Islet of Langerhans (tissue), 1 donor: ENCODE measurements at regions not wholly inside any gene's neighbourhood (a gene's known extent, or its start where the extent isn't known, plus 50 kb on each side); places are given as distances from the start of the nearest gene placed in this dataset.

Source experiments
- FAIRE-seq: peaks from one replicate; lab custom pipeline; 2011; peaks lifted over from hg19 to GRCh38; lab: Jason Lieb, UNC

- FAIRE-seq: no peak
Measured at GRCh38 chr3:8201886-8202285, 299.7 kb upstream of the LMCD1 start.

DNA sequence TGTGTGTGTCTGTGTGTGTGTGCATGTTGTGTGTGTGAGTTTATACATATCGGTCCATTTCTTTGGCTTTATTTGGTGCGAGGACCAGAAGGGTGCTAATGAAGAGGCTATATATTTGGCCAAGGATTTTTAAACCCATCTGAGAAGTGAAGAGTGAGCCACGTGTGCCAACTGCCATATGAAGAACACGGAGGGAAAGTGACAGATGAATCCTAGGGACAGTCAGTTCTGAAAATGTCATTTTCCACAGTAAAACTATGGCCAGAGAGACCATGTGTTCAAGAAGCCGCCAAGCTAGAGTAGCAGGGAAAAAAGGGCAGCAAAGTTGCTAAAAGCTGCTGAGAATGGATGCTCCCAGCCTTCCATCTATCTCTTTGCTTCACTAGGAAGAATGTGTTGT, 297.3 kb upstream of the LMCD1 start:
- FAIRE-seq: no peak

- FAIRE-seq: no peak
Measured at GRCh38 chr3:8204853-8205650, 296.6 kb upstream of the LMCD1 start.

- no peak for FAIRE-seq
Measured at GRCh38 chr3:8205881-8206280, 295.7 kb upstream of the LMCD1 start.

DNA sequence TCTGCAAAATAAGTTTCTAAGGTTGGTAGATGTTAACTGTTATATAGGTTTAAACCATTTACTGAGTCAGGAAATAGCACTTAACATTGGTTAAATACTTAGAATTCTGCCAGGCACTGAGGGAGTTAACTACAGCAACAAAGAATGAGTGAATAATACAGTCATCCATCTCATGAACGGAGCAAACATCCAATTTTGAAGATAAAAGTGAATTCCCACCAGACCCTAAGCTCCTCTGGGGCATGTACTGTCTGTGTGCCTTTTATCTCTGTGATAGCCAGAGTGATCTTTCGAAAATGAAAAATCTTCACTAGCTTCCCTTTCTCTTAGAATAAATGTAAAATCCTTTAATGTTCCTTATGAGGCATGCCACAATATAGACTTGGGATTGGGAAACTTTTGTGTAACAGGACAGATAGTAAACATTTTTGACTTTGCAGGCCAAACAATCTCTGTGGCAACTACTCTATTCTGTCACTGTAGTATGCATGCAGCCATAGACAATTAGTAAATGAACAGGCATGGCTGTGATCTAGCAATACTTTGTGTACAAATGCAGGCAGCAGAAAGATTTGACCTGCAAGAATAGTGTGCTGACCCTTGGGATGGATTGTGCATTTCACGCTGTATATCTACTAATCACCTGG, 294.5 kb upstream of the LMCD1 start:
- FAIRE-seq: no peak

DNA sequence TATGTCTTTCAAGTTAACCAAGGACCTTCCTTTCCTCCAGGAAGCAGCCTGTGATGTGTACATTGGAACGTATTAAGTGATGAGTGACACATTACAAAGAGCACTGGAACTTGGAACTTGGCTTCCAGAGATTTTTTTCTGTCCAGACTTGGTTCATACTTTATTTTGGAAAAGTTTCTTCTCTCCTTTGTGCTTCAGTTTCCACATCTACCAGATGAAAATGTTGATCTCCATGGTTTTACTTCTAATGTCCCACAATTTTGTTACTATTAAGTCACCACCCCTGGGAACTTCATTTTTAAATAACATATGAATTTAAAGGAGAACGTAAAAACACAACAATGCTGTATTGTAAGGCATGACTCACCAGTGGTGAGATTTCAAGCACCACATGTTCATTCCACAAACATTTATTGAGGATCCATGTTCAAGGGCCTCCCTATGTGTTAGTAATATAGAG, 290.7 kb upstream of the LMCD1 start:
- FAIRE-seq: no peak

GRCh38 chr3:8212794-8213193, 288.8 kb upstream of the LMCD1 start:
- no peak for FAIRE-seq

- no peak for FAIRE-seq
Measured at GRCh38 chr3:8213286-8213685, 288.3 kb upstream of the LMCD1 start.

DNA sequence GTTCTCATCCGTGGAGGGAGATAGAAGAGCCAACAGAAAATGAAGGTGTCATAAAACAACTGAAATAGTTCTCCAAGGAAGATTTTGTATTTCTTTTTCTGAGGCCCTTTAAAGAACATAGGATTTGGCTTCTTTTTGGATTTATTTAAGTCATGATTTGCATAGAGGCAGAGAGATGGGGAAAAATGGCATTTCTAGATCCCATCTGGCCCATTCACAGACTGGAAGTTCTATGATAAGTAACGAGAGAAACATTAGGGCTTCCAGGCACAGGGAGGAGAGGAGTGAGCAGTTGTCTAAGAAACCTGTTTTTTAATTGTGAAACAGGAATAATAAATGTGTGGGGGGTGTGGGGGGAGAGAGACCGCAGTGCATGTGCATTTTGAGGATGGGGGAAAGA, 285.8 kb upstream of the LMCD1 start:
- FAIRE-seq: no peak

DNA sequence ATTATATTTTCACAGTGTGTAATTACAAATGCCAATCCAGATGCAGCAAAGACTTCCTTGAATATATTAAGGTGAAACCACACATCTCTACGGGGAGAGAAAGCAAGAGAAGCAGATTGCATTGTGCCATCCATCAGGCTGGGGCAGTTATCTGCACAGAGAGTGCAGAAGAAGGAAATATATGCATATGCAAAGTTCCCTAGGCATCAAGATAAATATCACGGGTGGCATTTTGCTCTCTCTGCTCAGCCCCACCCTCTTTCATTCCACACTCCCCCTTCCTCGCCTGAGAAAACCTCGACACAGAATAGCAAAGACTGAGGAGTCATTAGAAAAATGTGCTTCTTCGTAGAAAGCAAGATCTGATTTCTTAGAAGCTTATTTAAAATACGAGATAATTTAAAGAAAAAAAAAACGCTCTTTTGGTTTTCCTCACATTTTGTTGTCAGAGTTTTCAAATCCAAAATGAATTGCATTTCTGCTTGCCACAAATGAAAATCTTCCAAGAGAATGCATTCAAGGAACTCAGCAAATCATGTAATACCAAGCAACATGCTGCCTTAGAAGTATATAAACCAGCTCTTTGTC, 283.2 kb upstream of the LMCD1 start:
- no peak for FAIRE-seq

- FAIRE-seq: peak; percentile 73
Measured at GRCh38 chr3:8220291-8220690, 281.3 kb upstream of the LMCD1 start.

DNA sequence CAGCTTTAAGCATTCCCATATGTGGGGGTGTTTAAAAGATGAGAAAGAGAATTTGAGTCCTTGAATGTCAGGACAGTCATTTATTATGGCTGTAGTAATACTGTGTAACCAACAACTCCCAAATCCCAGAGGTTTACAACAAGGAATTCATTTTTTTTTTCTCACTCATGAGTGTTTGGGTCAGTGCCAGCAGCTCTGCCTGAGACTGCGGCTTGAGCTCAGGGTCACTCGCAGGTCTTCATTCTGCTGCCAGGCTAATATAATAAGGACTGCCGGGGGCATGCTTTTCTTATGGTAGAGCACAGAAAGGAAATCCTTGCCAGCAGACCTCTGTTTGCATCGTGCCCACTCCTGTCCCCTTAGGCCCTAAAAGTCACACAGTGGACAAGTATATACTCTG, 277.9 kb upstream of the LMCD1 start:
- FAIRE-seq: no peak

DNA sequence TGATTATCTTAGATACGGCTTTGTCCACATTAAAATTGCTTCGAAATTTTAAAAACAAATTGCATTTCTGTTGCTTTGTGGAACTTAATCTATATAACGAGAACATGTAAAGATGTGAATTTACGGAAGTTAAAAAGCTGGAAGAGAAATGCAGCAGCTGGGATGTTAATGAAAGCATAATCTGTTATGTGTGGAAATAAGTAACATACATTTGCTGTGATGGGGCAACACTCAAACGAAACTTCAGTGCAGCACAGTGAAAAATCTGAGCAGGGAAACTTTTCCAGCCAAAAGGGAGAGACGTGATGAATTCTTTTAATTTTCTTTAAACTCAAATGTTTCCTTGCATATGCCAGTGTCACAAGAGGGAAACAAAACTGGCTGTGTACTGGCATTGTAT, 276.7 kb upstream of the LMCD1 start:
- no peak for FAIRE-seq

DNA sequence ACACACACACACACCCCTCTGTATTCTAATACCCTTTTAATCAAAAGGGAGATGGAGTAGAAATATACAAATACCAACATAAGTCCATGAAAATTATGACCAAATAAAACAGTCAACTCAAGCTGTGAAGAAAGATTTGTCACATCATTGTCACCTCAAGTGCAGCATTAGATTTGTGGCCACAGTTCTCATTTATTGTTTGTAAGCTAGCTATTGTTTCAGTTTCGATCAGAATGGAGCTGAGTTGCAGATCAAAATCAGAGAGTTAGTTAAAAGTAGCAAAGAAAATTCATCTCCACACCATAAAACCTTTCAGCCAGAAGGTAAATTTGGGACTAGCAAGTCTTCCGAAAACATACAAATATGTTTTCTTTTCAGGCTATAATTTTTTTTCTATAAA, 267.7 kb upstream of the LMCD1 start:
- FAIRE-seq: no peak

DNA sequence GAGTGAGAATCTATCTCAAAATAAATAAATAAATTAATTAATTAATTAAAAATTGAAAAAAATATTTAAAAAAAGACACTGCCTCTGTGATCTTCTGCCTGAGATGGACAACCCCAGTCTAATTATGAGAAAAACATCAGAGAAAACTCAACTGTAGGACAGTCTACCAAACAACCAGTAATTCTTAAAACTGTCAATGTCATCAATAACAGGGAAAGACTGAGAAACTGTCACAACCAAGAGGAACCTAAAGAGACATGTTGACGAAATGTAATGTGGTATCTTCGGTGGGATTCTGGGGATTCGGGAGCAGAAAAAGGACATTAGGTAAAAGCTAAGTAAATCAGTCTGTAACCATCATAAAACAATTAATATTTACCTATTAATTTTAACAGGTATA, 265.4 kb upstream of the LMCD1 start:
- no peak for FAIRE-seq

DNA sequence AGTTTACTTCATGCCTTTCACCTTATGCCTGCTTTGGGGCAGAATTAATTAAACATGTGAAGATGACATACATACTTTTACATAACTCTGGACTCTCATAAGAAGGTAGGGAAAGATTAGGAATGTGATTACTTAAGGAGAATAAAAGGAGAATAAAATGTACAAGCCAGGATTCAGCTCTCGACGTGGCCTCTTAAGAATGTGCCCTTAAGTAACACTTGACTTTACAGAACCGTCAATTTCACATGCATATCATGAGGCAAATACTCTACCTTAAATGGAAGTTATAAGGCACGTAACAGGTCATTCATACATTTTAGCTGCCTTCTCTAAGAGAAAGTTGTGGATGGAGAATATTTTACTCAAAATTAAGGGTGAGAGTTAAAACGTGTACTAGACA, 263.7 kb upstream of the LMCD1 start:
- FAIRE-seq: no peak

DNA sequence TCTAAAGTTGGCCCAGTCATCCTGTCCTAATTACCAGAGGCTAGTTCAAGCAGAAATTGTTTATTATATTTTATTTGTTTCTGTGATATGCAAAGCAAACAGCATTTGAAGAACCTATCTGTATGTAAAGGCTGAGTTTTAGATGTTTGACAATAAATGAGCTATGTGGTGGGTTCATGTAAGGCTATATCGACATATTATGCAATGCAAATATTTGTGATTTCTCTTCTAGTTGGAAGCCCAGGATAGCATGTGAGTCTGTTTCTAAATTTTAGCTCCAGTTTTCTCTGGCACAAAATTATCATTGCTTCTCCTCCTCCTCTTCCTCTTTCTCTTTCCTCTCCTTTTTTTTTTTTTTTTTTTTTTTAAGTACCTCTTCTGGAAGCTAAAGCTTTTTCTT, 263.2 kb upstream of the LMCD1 start:
- FAIRE-seq: no peak

DNA sequence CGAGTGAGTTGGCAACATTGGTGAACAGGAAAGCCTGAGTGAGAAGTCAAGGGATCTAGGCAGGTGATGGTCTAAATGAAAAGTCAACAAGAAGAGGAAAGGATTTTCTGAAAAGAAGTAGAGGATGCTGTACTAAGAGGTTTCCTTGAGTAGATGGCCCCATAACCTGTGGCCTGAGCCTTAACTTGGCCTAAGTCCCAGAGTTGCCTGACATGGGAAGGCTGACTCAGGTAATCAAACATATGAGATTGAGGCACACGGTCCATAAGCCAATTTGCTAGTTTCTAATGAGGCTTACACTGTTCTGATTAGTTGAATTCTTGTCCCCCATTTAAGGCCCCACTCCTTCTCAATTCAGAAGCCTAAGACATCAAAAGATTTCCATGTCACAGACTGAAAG, 262.5 kb upstream of the LMCD1 start:
- FAIRE-seq: no peak

DNA sequence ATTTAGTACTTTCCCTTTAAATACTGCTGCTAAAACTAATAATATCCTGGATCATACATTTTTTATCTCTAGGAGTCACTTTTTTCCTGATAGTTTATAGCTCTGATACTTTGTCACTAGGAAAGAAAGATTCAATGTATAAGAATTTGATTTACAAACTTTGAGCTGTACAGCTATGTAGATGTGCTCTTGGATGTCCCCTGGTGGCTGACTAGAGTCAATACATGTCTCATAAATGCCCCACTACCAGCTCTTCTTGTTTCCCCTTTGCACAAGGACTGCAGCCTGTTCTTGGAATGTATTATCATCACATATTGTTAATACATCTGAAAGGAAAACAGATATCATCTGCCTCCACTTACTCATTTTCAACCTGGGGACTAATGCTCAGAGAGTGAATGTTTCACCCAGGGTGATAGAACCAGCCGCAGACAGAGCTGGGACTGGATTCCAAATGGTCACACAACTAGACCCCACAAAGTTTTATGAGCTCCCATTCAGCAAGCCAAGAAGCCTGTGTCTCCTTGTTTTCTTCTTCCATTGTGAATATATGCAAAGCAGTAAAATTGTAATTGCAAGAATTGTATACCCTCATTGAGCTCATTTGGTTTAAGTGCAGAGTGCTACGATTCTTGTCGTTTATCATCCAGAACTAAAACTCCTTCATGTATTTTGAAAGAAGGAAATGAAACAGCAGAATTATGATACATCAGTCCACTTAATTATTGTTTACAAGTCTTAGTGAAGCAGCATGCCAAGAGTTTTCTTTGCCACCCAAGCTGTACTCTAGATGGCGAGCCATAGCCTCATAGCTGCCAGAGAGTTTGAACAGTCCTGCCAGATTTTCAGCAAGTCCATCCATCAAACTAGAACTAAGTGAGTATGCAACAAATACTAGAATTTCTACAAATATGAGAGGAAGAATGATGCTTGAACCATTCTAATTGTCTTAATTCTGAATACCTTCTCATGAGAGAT, 261.6 kb upstream of the LMCD1 start:
- no peak for FAIRE-seq

DNA sequence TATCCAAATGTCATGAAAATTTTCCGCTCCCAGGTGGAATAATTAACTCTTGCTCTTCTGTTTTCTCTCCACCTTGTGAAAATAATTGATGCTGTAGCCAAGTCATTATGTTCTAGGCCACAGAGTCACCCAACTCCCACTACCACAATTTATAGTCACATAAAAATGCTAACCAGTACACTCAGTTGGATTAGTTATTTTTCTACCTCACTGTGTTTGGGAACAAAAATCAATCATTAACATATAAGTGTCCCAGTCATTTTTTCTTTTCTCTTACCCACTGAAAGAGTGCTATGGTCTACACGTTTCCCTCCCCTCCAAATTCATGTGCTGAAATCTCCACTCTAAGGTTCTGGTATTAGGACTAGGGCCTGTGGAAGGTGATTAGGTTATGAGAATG, 255.6 kb upstream of the LMCD1 start:
- no peak for FAIRE-seq

- no peak for FAIRE-seq
Measured at GRCh38 chr3:8253201-8253600, 248.4 kb upstream of the LMCD1 start.

DNA sequence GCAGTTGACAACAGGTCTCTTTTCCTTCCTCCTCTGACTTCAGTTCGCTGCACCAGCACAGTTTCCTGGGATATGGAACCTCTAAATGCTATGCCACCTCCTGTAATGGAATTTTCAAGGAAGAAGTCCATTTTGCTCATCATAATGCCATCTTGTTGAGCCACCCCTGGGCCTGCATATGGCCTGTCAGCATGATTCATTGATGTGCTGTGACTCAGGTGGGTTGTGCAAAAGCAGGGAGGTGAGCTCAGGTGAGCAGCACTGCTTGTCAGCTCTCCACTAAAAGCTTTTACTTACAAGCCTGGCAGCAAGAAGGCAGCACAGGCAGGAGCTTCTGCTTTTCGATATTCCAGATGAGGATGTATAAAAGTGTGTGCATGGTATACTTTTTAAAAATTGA, 247.1 kb upstream of the LMCD1 start:
- no peak for FAIRE-seq

DNA sequence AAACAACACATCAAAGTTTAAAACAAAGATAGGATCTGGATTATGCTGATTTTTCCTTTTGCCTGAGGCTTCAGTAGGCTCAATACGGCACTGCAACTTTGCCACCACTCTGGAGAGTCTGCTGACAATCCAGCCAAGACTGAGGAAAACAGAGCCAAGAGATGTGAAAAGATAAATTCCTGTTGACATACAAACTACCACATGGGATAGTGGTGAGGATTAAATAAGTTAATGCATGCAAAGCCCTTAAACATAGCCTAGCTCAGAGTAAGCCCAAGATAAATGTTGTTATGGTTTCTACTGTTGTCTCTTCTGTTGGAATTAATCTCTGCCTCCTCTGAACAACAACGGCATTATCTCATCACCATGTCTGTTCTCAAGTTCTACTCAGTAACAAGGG, 245.9 kb upstream of the LMCD1 start:
- FAIRE-seq: no peak
